ENCODE measurements at regions not wholly inside any gene's neighbourhood (a gene's known extent, or its start where the extent isn't known, plus 50 kb on each side); places are given as distances from the start of the nearest gene placed in this dataset.

- no peak for DNase-seq
- peaks cover 3 to 4% of the 10 kb centered on the region in 2 experiments; a peak in 2 of 4 replicates for H3K4me1 ChIP-seq (ENCODE audit: control insufficient read depth in 1 of 2, insufficient read depth in 2 of 2, low read depth in 1 of 2, low read length in 1 of 2)
- H3K27me3 ChIP-seq (ENCODE audit: insufficient read depth), result peaks cover 12% of the 10 kb centered on the region; the same call in 1 of the 2 replicates
- WGBS (ENCODE audit: low lambda C conversion rate), result 38% methylated on average over 1 of the region's 1 CpG
- no peaks in the 10 kb centered on the region for H3K9me2 ChIP-seq
- CTCF ChIA-PET, result no interaction called here
- no peaks in the 10 kb centered on the region for H3F3A ChIP-seq (replicated peaks; ENCODE audit: insufficient read depth)
- no peak overlapping the region for H2AFZ ChIP-seq (ENCODE audit: low read depth)
- H3K27ac ChIP-seq (ENCODE audit: low read depth in 2 of 2, low read length in 1 of 2), result no peak overlapping the region
- POLR2A ChIA-PET, result no interaction called here
- no peak overlapping the region for H3K4me3 ChIP-seq (ENCODE audit: low read depth in 2 of 2, low read length in 1 of 2)
- TF ChIP-seq MXI1 (IDR thresholded peaks at IDR 0.05; ENCODE audit: low read depth, low read length) (no peak), CTCF (IDR thresholded peaks at IDR 0.05) (no peak), SIN3A (IDR thresholded peaks at IDR 0.05; ENCODE audit: borderline replicate concordance, low read depth, low read length) (no peak), TEAD4 (IDR thresholded peaks at IDR 0.05; ENCODE audit: borderline replicate concordance, insufficient read depth) (no peak), RFX5 (IDR thresholded peaks at IDR 0.05; ENCODE audit: low read length) (no peak), YY1 (IDR thresholded peaks at IDR 0.05; ENCODE audit: low read depth) (no peak), RAD21 (IDR thresholded peaks at IDR 0.05; ENCODE audit: low read length) (no peak), TAF1 (IDR thresholded peaks at IDR 0.05; ENCODE audit: borderline replicate concordance, low read depth, low read length) (no peak), MAX (IDR thresholded peaks at IDR 0.05; ENCODE audit: low read depth) (no peak), REST (IDR thresholded peaks at IDR 0.05; ENCODE audit: low read depth, low read length) (no peak), ZBTB33 (IDR thresholded peaks at IDR 0.05; ENCODE audit: borderline replicate concordance, low read depth) (no peak), EZH2phosphoT487 (IDR thresholded peaks at IDR 0.05; ENCODE audit: borderline replicate concordance, low read depth) (no peak), PBX3 (IDR thresholded peaks at IDR 0.05) (no peak), GATA2 (CRISPR knock-in tag; IDR thresholded peaks at IDR 0.05) (no peak), FOSL2 (IDR thresholded peaks at IDR 0.05; ENCODE audit: borderline replicate concordance, low read depth) (no peak), FOXM1 (IDR thresholded peaks at IDR 0.05; ENCODE audit: low read depth) (no peak), ELF1 (IDR thresholded peaks at IDR 0.05) (no peak), TCF12 (IDR thresholded peaks at IDR 0.05) (no peak)
- no peak overlapping the region for H3K4me2 ChIP-seq
- H3K36me3 ChIP-seq (replicated peaks in 1 of 2; ENCODE audit: control insufficient read depth in 1 of 2, insufficient read depth in 2 of 2, low read length in 1 of 2), result no peaks in the 10 kb centered on the region
- no peaks in the 10 kb centered on the region for H4K20me1 ChIP-seq (ENCODE audit: insufficient read depth)
- H3K9ac ChIP-seq, result no peak overlapping the region
- no peaks in the 10 kb centered on the region for H3K9me3 ChIP-seq
- no peaks in the 10 kb centered on the region for H3K79me2 ChIP-seq (ENCODE audit: insufficient read depth)
Measured at GRCh38 chrX:39889704-39890103, 208.1 kb downstream of the BCOR start.
